OCI-LY3 (cell line): ENCODE measurements at regions not wholly inside any gene's neighbourhood (a gene's known extent, or its start where the extent isn't known, plus 50 kb on each side); places are given as distances from the start of the nearest gene placed in this dataset.

Experiments
- H2AFZ ChIP-seq: fragments of 200-600, 300-600 bp; shearing (Covaris generic); 2 replicates; pipeline ENCODE4 v1.6.0; 2014; ENCODE audit warnings: antibody characterized with exemption, low read depth, low read length
- H3K27ac ChIP-seq: fragments of 200-600, 300-600 bp; sonication (generic); 2 replicates; pipeline ENCODE4 v1.5.1; 2014; ENCODE audit warnings: mild to moderate bottlenecking, low read length, moderate library complexity, mixed read lengths
- H3K27me3 ChIP-seq: fragments of 200-600, 300-600 bp; sonication (generic); 2 replicates; pipeline ENCODE4 v1.6.1; 2014; ENCODE audit warnings: low read depth, low read length, mixed read lengths
- H3K36me3 ChIP-seq: fragments of 200-600, 300-600 bp; sonication (generic); replicated peaks from 2 replicates; pipeline ENCODE3; 2014; ENCODE audit warnings: low read depth, low read length, mixed read lengths
- H3K4me1 ChIP-seq: fragments of 300-600, 200-600 bp; sonication (generic); 2 replicates; pipeline ENCODE4 v1.6.1; 2014; ENCODE audit warnings: low read length, mixed read lengths
- H3K4me2 ChIP-seq: fragments of 200-600, 300-600 bp; sonication (generic); 2 replicates; pipeline ENCODE4 v1.6.1; 2014; ENCODE audit warnings: low read length, mixed read lengths
- H3K4me3 ChIP-seq: fragments of 300-600, 200-600 bp; sonication (generic); 2 replicates; pipeline ENCODE4 v1.5.1; 2014; ENCODE audit warnings: antibody characterized with exemption, mild to moderate bottlenecking, low read length, moderate library complexity
- H3K79me2 ChIP-seq: fragments of 300-600, 200-600 bp; shearing (Covaris generic); 2 replicates; pipeline ENCODE4 v1.6.1; 2014; ENCODE audit warnings: mild to moderate bottlenecking, low read length, mixed read lengths
- H3K9ac ChIP-seq: fragments of 300-600, 200-600 bp; shearing (Covaris generic); 2 replicates; pipeline ENCODE4 v1.6.0; 2014; ENCODE audit warnings: mild to moderate bottlenecking, low read length, moderate library complexity
- H3K9me3 ChIP-seq: fragments of 200-600, 300-600 bp; shearing (Covaris generic); 2 replicates; pipeline ENCODE4 v1.6.1; 2014; ENCODE audit warnings: low read length, mixed read lengths; ENCODE audit not compliant: insufficient read depth
- H4K20me1 ChIP-seq: fragments of 200-600, 300-600 bp; sonication (generic); 2 replicates; pipeline ENCODE4 v1.6.1; 2016; ENCODE audit warnings: low read length, mixed read lengths; ENCODE audit not compliant: insufficient read depth
- CTCF ChIP-seq: fragments of 200-600, 300-600 bp; sonication (generic); IDR thresholded peaks from 2 replicates; pipeline ENCODE4 v1.5.1; 2014; ENCODE audit warnings: antibody characterized with exemption, low read length, low read depth
- EZH2phosphoT487 ChIP-seq: fragments of 200-600 bp; shearing (Covaris generic); IDR thresholded peaks from 2 replicates; pipeline ENCODE4 v1.6.1; 2018; ENCODE audit warnings: antibody characterized with exemption, mixed run types, low read depth

- no peak overlapping the region for H3K9ac ChIP-seq
- H3K9me3 ChIP-seq, result no peaks in the 10 kb centered on the region
- H3K27me3 ChIP-seq, result no peaks in the 10 kb centered on the region
- H3K4me2 ChIP-seq, result no peak overlapping the region
- H3K36me3 ChIP-seq, result no peaks in the 10 kb centered on the region
- peaks cover 15% of the 10 kb centered on the region for H3K4me1 ChIP-seq
- H3K79me2 ChIP-seq, result no peaks in the 10 kb centered on the region
- no peak overlapping the region for H2AFZ ChIP-seq
- TF ChIP-seq EZH2phosphoT487 (no peak), CTCF (peak; percentile 33; the same call in 1 of the 2 replicates)
- no peak overlapping the region for H3K27ac ChIP-seq
- H3K4me3 ChIP-seq, result no peak overlapping the region
- H4K20me1 ChIP-seq, result no peaks in the 10 kb centered on the region
Observed at GRCh38 chr4:27096142-27096824, 235.6 kb downstream of the STIM2 start.

- no peak for TF ChIP-seq EZH2phosphoT487
- no peak for TF ChIP-seq CTCF
- Histone ChIP-seq H3K4me1 (peaks cover 11% of the 10 kb centered on the region), H3K4me2 (no peak overlapping the region), H3K79me2 (no peaks in the 10 kb centered on the region), H3K36me3 (no peaks in the 10 kb centered on the region), H3K27ac (no peak overlapping the region), H3K9ac (no peak overlapping the region), H2AFZ (no peak overlapping the region), H3K27me3 (no peaks in the 10 kb centered on the region), H3K4me3 (no peak overlapping the region), H3K9me3 (no peaks in the 10 kb centered on the region), H4K20me1 (no peaks in the 10 kb centered on the region)
Observed at GRCh38 chr4:27098034-27098433, 237.4 kb downstream of the STIM2 start.

- no peak overlapping the region for H3K4me2 ChIP-seq
- no peak overlapping the region for H3K4me3 ChIP-seq
- no peaks in the 10 kb centered on the region for H4K20me1 ChIP-seq
- H3K9ac ChIP-seq, result no peak overlapping the region
- H3K27ac ChIP-seq, result no peak overlapping the region
- no peaks in the 10 kb centered on the region for H3K4me1 ChIP-seq
- H3K9me3 ChIP-seq, result no peaks in the 10 kb centered on the region
- peaks cover 10% of the 10 kb centered on the region; the same call in 1 of the 2 replicates for H3K27me3 ChIP-seq
- H2AFZ ChIP-seq, result no peak overlapping the region
- no peaks in the 10 kb centered on the region for H3K79me2 ChIP-seq
- no peaks in the 10 kb centered on the region for H3K36me3 ChIP-seq
- TF ChIP-seq EZH2phosphoT487, result no peak
Observed at GRCh38 chr4:27100713-27101112, 240.1 kb downstream of the STIM2 start.

GRCh38 chr4:27101126-27101525 is 240.5 kb downstream of the STIM2 start:
- no peak overlapping the region for H3K27ac ChIP-seq
- H3K4me1 ChIP-seq, result no peaks in the 10 kb centered on the region
- no peak for TF ChIP-seq EZH2phosphoT487
- TF ChIP-seq CTCF, result no peak
- no peaks in the 10 kb centered on the region for H3K9me3 ChIP-seq
- H3K27me3 ChIP-seq, result peaks cover 10% of the 10 kb centered on the region; the same call in 1 of the 2 replicates
- H3K4me2 ChIP-seq, result no peak overlapping the region
- H2AFZ ChIP-seq, result no peak overlapping the region
- no peak overlapping the region for H3K9ac ChIP-seq
- H3K36me3 ChIP-seq, result no peaks in the 10 kb centered on the region
- H4K20me1 ChIP-seq, result no peaks in the 10 kb centered on the region
- no peaks in the 10 kb centered on the region for H3K79me2 ChIP-seq
- H3K4me3 ChIP-seq, result no peak overlapping the region
